IMR-90 (cell line): ENCODE measurements at regions not wholly inside any gene's neighbourhood (a gene's known extent, or its start where the extent isn't known, plus 50 kb on each side); places are given as distances from the start of the nearest gene placed in this dataset.

Experiments used
- ATAC-seq: fragments of 200-7000 bp; cut with Tn5 transposase; 2 replicates; pipeline ENCODE4 v1.9.1; 2020; ENCODE audit warnings: low read depth, mild to moderate bottlenecking, moderate library complexity
- BruUV-seq: library from RNA; stranded (reverse); fragments of 400-500 nt; replicated peaks from 2 replicates; lab custom pipeline; 2021; lab: Mats Ljungman, UMichigan
- CTCF ChIA-PET: fragments of 300-600 bp; formaldehyde crosslinking; extraction: SDS; loops from one replicate; lab custom pipeline; 2021; ENCODE audit warnings: antibody characterized with exemption; lab: Yijun Ruan, JAX
- POLR2A ChIA-PET: fragments of 300-600 bp; sonication (Branson Sonifier 250); formaldehyde crosslinking; loops from one replicate; lab custom pipeline; 2022; ENCODE audit warnings: antibody characterized with exemption; ENCODE audit not compliant: unreplicated experiment; lab: Charles Lee
- DNase-seq: peaks from one replicate; pipeline ENCODE4 v3.0.0; 2013
- H2AFZ ChIP-seq: replicated peaks from 2 replicates; pipeline ENCODE3; 2013; ENCODE audit warnings: low read length, mild to moderate bottlenecking; ENCODE audit not compliant: poor library complexity
- H2AK5ac ChIP-seq: 2 replicates; pipeline ENCODE4 v1.6.1; 2013; ENCODE audit warnings: low read depth, low read length, inconsistent platforms
- H2AK9ac ChIP-seq: replicated peaks from 2 replicates; pipeline ENCODE3; 2013; ENCODE audit warnings: mild to moderate bottlenecking, low read depth, low read length, moderate library complexity; ENCODE audit not compliant: poor library complexity
- H2BK120ac ChIP-seq: 2 replicates; pipeline ENCODE4 v1.6.1; 2013; ENCODE audit warnings: low read depth, low read length, inconsistent platforms
- H2BK15ac ChIP-seq: 3 replicates; pipeline ENCODE4 v1.6.1; 2013; ENCODE audit warnings: low read depth, low read length, inconsistent platforms
- H2BK20ac ChIP-seq: 2 replicates; pipeline ENCODE4 v1.6.1; 2013; ENCODE audit warnings: low read depth, mild to moderate bottlenecking, inconsistent platforms, low read length, moderate library complexity
- H2BK5ac ChIP-seq: 2 replicates; pipeline ENCODE4 v1.6.1; 2013; ENCODE audit warnings: mild to moderate bottlenecking, low read depth, low read length, inconsistent platforms; ENCODE audit not compliant: poor library complexity, severe bottlenecking
- H3K14ac ChIP-seq: replicated peaks from 2 replicates; pipeline ENCODE4 v1.6.1; 2013; ENCODE audit warnings: low read depth, low read length, inconsistent platforms
- H3K18ac ChIP-seq: 2 replicates; pipeline ENCODE4 v1.6.1; 2013; ENCODE audit warnings: low read depth, low read length, control low read depth
- H3K23ac ChIP-seq: 2 replicates; pipeline ENCODE4 v1.6.1; 2013; ENCODE audit warnings: low read depth, low read length, inconsistent platforms
- H3K27ac ChIP-seq: 2 replicates; pipeline ENCODE4 v1.5.1; 2013; ENCODE audit warnings: mild to moderate bottlenecking, control low read depth, low read length; ENCODE audit not compliant: insufficient read depth
- H3K27me3 ChIP-seq: 2 replicates; pipeline ENCODE4 v1.6.1; 2013; ENCODE audit warnings: low read length; ENCODE audit not compliant: control insufficient read depth, insufficient read depth
- H3K36me3 ChIP-seq: 2 replicates; pipeline ENCODE4 v1.6.1; 2013; ENCODE audit warnings: low read length, mixed read lengths; ENCODE audit not compliant: control insufficient read depth, insufficient read depth
- H3K4ac ChIP-seq: 2 replicates; pipeline ENCODE4 v1.6.1; 2013; ENCODE audit warnings: low read depth, low read length, inconsistent platforms
- H3K4me1 ChIP-seq: 2 replicates; pipeline ENCODE4 v1.6.1; 2013; ENCODE audit warnings: low read length, mixed read lengths; ENCODE audit not compliant: control insufficient read depth, insufficient read depth
- H3K4me2 ChIP-seq: 2 replicates; pipeline ENCODE4 v1.6.1; 2013; ENCODE audit warnings: low read depth, mild to moderate bottlenecking, control low read depth, low read length, moderate library complexity
- H3K4me3 ChIP-seq: 2 replicates; pipeline ENCODE4 v1.5.1; 2013; ENCODE audit warnings: low read depth, mild to moderate bottlenecking, control low read depth, low read length, moderate library complexity; ENCODE audit not compliant: insufficient read depth
- H3K56ac ChIP-seq: 2 replicates; pipeline ENCODE4 v1.6.1; 2013; ENCODE audit warnings: low read length, inconsistent platforms; ENCODE audit not compliant: insufficient read depth; ENCODE audit errors: extremely low read depth
- H3K79me1 ChIP-seq, 2 experiments: 2 replicates each; pipeline ENCODE4 v1.6.1; 2013; ENCODE audit warnings: low read length in 2 of 2, inconsistent platforms in 1 of 2, low read depth in 1 of 2
- H3K9ac ChIP-seq: 2 replicates; pipeline ENCODE4 v1.6.1; 2013; ENCODE audit warnings: low read depth, low read length, control low read depth
- H3K9me1 ChIP-seq: 2 replicates; pipeline ENCODE4 v1.6.1; 2013; ENCODE audit warnings: low read length, inconsistent platforms; ENCODE audit not compliant: insufficient read depth
- H3K9me3 ChIP-seq: 2 replicates; pipeline ENCODE4 v1.6.1; 2013; ENCODE audit warnings: low read length; ENCODE audit not compliant: control insufficient read depth, insufficient read depth
- H4K20me1 ChIP-seq: 2 replicates; pipeline ENCODE4 v1.6.1; 2013; ENCODE audit warnings: low read length, inconsistent platforms; ENCODE audit not compliant: insufficient read depth
- H4K5ac ChIP-seq: 2 replicates; pipeline ENCODE4 v1.6.1; 2013; ENCODE audit warnings: mild to moderate bottlenecking, low read depth, low read length, control low read depth
- H4K8ac ChIP-seq, 2 experiments: 2 replicates each; pipeline ENCODE4 v1.6.1; 2013; ENCODE audit warnings: low read depth in 2 of 2, low read length in 2 of 2, control low read depth in 1 of 2, inconsistent platforms in 1 of 2
- H4K91ac ChIP-seq: 2 replicates; pipeline ENCODE4 v1.6.1; 2013; ENCODE audit warnings: low read depth, low read length, inconsistent platforms; ENCODE audit not compliant: insufficient read depth
- BHLHE40 ChIP-seq: fragments of 150-350 bp; IDR thresholded peaks from 2 replicates; pipeline ENCODE4 v1.6.1; 2016; ENCODE audit warnings: mild to moderate bottlenecking, low read depth, low read length
- CEBPB ChIP-seq: IDR thresholded peaks from 2 replicates; pipeline ENCODE4 v1.6.1; 2012; ENCODE audit warnings: low read depth, low read length, improper control_type of control experiment
- CHD1 ChIP-seq: IDR thresholded peaks from 2 replicates; pipeline ENCODE4 v1.6.1; 2012; ENCODE audit warnings: low read depth, low read length, improper control_type of control experiment
- FOS ChIP-seq: fragments of 150-350 bp; IDR thresholded peaks from 2 replicates; pipeline ENCODE4 v1.6.1; 2016; ENCODE audit warnings: low read depth, low read length
- MAFK ChIP-seq: IDR thresholded peaks from 2 replicates; pipeline ENCODE4 v1.6.1; 2012; ENCODE audit warnings: low read depth, low read length, improper control_type of control experiment
- MAZ ChIP-seq: IDR thresholded peaks from 2 replicates; pipeline ENCODE4 v1.6.1; 2012; ENCODE audit warnings: low read depth, mild to moderate bottlenecking, low read length, improper control_type of control experiment, moderate library complexity, borderline replicate concordance
- MXI1 ChIP-seq: IDR thresholded peaks from 2 replicates; pipeline ENCODE4 v1.6.1; 2012; ENCODE audit warnings: low read depth, mild to moderate bottlenecking, low read length, moderate library complexity, borderline replicate concordance
- NFE2L2 ChIP-seq: fragments of 150-350 bp; IDR thresholded peaks from 2 replicates; pipeline ENCODE4 v1.6.1; 2016; ENCODE audit warnings: low read depth, mild to moderate bottlenecking, low read length
- POLR2A ChIP-seq: IDR thresholded peaks from 2 replicates; pipeline ENCODE4 v1.6.1; 2012; ENCODE audit warnings: mild to moderate bottlenecking, low read depth, low read length
- RAD21 ChIP-seq: IDR thresholded peaks from 2 replicates; pipeline ENCODE4 v1.6.1; 2012; ENCODE audit warnings: low read length, improper control_type of control experiment
- RCOR1 ChIP-seq: IDR thresholded peaks from 2 replicates; pipeline ENCODE4 v1.6.1; 2012; ENCODE audit warnings: mild to moderate bottlenecking, low read length, improper control_type of control experiment; ENCODE audit not compliant: insufficient replicate concordance
- RFX5 ChIP-seq: IDR thresholded peaks from 2 replicates; pipeline ENCODE4 v1.8.0; 2012; ENCODE audit warnings: low read depth, mild to moderate bottlenecking, low read length, moderate library complexity
- SMC3 ChIP-seq: fragments of 150-350 bp; IDR thresholded peaks from 2 replicates; pipeline ENCODE4 v1.6.1; 2016; ENCODE audit warnings: low read depth, mild to moderate bottlenecking, antibody characterized with exemption, low read length, moderate library complexity
- WGBS, 2 experiments: methylation state at CpG; one replicate each; pipeline versions ENCODE4 v1.1.5 to v1.1.7; 2013; ENCODE audit warnings: missing lambda C conversion rate in 2 of 2; ENCODE audit not compliant: insufficient read length in 1 of 2; ENCODE audit errors: extremely low coverage in 2 of 2; 5-methylcytosine and 5-hydroxymethylcytosine counted together
- dilution Hi-C: fragments of 300-500 bp; cut with HindIII; formaldehyde crosslinking; loops from one replicate; pipeline ENCODE4 v1.14.3; 2018; ENCODE audit warnings: low sequenced_read_pairs; ENCODE audit not compliant: unreplicated experiment
- in situ Hi-C: fragments of 300-500 bp; cut with MboI; formaldehyde crosslinking; loops from 3 replicates; pipeline ENCODE4 v1.14.3; 2019; ENCODE audit warnings: low sequenced_read_pairs, inconsistent platforms, mixed read lengths
- intact Hi-C: fragments of 100-400 bp; cut with micrococcal nuclease; formaldehyde crosslinking; loops from 2 replicates; pipeline ENCODE4 v1.10.0; 2022
- TF ChIP-seq, protein P1 (sequence below): fragments of 150-350 bp; IDR thresholded peaks from 2 replicates; pipeline ENCODE4 v1.6.1; 2016; ENCODE audit warnings: low read depth, mild to moderate bottlenecking, low read length, moderate library complexity, borderline replicate concordance
- TF ChIP-seq, protein P2 (sequence below): fragments of 150-350 bp; IDR thresholded peaks from 2 replicates; pipeline ENCODE4 v1.6.1; 2017; ENCODE audit warnings: mild to moderate bottlenecking, antibody characterized with exemption, low read length, low read depth
- TF ChIP-seq, protein P3 (sequence below): conservative IDR thresholded peaks from 2 replicates; pipeline ENCODE4 v1.5.1; 2012; ENCODE audit warnings: mild to moderate bottlenecking, low read depth, low read length, improper control_type of control experiment

DNA sequence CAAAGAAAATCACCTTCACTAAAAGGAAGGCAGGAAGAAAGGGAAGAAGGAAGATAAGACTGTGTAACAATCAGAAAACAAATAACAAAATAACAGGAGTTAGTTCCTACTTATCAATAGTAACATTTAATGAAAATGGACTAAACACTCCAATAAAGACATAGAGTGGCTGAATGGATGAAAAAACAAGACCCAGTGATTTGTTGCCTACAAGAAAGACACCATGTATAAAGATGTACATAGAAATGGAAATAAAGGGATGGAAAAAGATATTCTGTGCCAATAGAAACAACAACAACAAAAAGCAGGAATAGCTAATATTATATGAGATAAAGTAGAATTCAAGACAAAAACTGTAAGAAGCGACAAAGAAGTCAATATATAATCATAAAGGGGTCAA lies 116.8 kb downstream of the LURAP1L start:
- H4K8ac ChIP-seq, result no peak overlapping the region
- no peak overlapping the region for H3K4me3 ChIP-seq
- no peaks in the 10 kb centered on the region for H4K20me1 ChIP-seq
- no peak overlapping the region for H4K5ac ChIP-seq
- no peak overlapping the region for H2BK20ac ChIP-seq
- DNase-seq (no peak), ATAC-seq (no peak)
- H2BK120ac ChIP-seq, result no peak overlapping the region
- no peak overlapping the region for H2BK5ac ChIP-seq
- peaks cover 3% of the 10 kb centered on the region; the same call in 1 of the 2 replicates for H3K9me1 ChIP-seq
- no peaks in the 10 kb centered on the region for H3K9me3 ChIP-seq
- no CpG with 5 or more reads among the region's 1 CpG for WGBS, 2 experiments
- TF ChIP-seq, protein P1, sequence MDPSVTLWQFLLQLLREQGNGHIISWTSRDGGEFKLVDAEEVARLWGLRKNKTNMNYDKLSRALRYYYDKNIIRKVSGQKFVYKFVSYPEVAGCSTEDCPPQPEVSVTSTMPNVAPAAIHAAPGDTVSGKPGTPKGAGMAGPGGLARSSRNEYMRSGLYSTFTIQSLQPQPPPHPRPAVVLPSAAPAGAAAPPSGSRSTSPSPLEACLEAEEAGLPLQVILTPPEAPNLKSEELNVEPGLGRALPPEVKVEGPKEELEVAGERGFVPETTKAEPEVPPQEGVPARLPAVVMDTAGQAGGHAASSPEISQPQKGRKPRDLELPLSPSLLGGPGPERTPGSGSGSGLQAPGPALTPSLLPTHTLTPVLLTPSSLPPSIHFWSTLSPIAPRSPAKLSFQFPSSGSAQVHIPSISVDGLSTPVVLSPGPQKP, result no peak
- TF ChIP-seq MAZ (no peak), RAD21 (no peak), POLR2A (no peak), CEBPB (no peak), RFX5 (no peak), MXI1 (no peak), MAFK (no peak), BHLHE40 (no peak), NFE2L2 (no peak), CHD1 (no peak), RCOR1 (no peak), FOS (no peak), SMC3 (no peak)
- TF ChIP-seq, protein P2, sequence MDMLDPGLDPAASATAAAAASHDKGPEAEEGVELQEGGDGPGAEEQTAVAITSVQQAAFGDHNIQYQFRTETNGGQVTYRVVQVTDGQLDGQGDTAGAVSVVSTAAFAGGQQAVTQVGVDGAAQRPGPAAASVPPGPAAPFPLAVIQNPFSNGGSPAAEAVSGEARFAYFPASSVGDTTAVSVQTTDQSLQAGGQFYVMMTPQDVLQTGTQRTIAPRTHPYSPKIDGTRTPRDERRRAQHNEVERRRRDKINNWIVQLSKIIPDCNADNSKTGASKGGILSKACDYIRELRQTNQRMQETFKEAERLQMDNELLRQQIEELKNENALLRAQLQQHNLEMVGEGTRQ, result no peak
- TF ChIP-seq, protein P3, sequence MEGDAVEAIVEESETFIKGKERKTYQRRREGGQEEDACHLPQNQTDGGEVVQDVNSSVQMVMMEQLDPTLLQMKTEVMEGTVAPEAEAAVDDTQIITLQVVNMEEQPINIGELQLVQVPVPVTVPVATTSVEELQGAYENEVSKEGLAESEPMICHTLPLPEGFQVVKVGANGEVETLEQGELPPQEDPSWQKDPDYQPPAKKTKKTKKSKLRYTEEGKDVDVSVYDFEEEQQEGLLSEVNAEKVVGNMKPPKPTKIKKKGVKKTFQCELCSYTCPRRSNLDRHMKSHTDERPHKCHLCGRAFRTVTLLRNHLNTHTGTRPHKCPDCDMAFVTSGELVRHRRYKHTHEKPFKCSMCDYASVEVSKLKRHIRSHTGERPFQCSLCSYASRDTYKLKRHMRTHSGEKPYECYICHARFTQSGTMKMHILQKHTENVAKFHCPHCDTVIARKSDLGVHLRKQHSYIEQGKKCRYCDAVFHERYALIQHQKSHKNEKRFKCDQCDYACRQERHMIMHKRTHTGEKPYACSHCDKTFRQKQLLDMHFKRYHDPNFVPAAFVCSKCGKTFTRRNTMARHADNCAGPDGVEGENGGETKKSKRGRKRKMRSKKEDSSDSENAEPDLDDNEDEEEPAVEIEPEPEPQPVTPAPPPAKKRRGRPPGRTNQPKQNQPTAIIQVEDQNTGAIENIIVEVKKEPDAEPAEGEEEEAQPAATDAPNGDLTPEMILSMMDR, result no peak
- no peak overlapping the region for H4K91ac ChIP-seq
- no peak overlapping the region for H3K27ac ChIP-seq
- BruUV-seq, result no TSS peak
- CTCF ChIA-PET, result no interaction called here
- no peak overlapping the region for H2AK9ac ChIP-seq
- H3K4me2 ChIP-seq, result no peak overlapping the region
- dilution Hi-C loops, result no loop called here
- H3K36me3 ChIP-seq, result no peaks in the 10 kb centered on the region
- in situ Hi-C loops, result no loop called here
- H3K23ac ChIP-seq, result no peak overlapping the region
- H3K18ac ChIP-seq, result no peak overlapping the region
- H3K27me3 ChIP-seq, result no peaks in the 10 kb centered on the region
- POLR2A ChIA-PET, result no interaction called here
- no peak overlapping the region for H3K56ac ChIP-seq
- no peaks in the 10 kb centered on the region for H3K79me1 ChIP-seq
- H3K9ac ChIP-seq, result no peak overlapping the region
- H2AFZ ChIP-seq, result no peak overlapping the region
- no peak overlapping the region for H3K14ac ChIP-seq
- H2BK15ac ChIP-seq, result no peak overlapping the region
- no peak overlapping the region for H3K4ac ChIP-seq
- intact Hi-C loops, result no loop called here
- no peak overlapping the region for H2AK5ac ChIP-seq
- no peaks in the 10 kb centered on the region for H3K4me1 ChIP-seq
